ENCODE measurements at regions not wholly inside any gene's neighbourhood (a gene's known extent, or its start where the extent isn't known, plus 50 kb on each side); places are given as distances from the start of the nearest gene placed in this dataset.

- no peak for DNase-seq
Observed at GRCh38 chr16:6574146-6574545, 758.5 kb upstream of the RBFOX1 start.

- peak; percentile 38 for DNase-seq
Observed at GRCh38 chr16:6573577-6573976, 759.1 kb upstream of the RBFOX1 start.

DNA sequence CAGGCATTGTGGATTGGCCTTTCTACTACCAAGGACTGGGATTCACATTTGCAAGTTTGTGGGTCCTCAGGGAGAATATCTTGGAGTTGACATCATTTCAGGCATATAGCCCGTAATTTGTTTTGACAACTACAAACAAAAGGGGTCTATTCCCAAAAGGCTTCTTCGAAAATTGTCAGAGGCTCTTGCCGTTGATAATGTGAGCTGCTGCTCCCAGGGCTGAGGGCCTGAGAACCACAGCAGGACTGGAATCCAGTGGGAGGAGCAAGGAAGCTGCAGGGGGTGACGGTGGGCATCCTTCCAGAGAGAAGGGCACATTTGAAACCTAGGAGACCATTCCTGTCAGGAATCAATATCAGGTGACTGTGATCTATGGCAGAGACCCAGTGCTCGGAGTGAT is 761.6 kb upstream of the RBFOX1 start:
- DNase-seq = no peak

DNA sequence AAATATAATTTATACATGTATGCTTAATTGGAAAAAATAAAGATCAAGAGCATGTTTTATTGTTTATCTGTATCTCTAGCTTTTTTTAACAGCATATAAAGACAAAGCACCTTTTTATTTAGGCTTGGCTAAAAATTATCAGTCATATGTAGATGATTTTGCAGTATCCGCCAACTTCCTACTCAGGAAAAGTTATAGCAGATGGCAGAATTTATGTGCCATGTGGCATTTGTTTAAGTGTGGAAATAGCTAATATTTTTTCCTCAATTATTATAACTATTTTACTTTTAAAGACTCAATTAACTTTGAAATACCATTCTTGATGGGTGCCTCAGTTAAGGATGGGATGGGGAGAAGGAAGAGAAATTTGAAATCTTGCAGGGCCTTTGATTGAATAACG is 762.1 kb upstream of the RBFOX1 start:
- DNase-seq = no peak

GRCh38 chr16:6562986-6563385 is 769.7 kb upstream of the RBFOX1 start:
- no peak for DNase-seq

DNA sequence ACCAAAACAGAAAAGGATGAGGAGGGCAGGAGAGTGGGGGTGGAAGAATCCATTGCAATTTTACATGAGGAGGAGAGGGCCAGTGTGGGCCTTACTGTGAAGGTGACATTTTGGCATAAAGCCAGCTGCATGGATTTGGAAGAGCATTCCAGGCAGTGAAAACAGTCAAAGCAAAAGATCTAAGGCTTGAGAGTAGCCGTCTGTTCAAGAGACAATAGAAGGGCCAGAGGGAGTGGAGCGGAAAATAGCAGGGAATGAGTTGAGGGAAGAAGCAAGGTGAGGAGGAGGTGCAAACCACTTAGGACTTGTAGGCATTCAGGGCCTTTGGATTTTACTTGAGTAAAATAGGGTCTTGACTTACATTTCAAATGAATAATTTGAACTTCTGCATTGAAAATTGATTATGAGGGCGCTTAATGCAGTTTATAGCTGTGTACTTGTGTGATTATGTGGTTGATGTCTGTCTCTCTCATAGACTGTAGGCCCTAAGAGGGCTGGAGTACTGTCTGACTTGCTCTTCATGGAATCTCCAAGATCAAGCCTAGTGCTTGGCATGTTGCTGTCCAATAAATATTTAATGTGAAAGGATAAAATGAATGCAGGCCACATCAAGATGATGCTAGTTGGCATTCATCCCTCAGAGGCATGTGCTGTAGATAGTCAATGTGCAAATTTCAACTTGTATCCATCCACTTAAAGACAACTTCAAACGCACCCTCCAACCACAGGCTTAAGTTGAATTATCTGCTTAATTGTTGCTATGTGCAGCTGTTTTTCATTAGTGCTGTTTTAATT is 772.1 kb upstream of the RBFOX1 start:
- no peak for DNase-seq

DNA sequence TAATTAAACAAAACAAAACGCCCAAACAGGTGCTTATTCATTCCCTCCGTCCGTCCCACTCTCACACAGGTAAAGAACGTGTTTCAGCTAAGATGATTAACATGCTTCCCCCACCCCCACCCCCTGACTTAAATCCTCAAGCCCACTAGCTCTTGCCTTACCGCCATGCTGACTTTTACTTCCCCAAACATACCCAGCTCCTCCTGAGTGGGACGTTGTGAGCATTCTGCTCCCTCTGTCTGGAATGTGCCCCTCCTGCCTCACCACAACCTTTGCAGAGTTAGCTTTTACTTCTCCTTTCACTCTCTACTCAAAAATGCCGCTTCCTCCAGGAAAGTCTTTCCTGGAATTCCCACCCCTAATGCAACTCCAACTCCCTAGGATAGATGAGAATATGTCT is 774.0 kb upstream of the RBFOX1 start:
- DNase-seq = no peak

DNA sequence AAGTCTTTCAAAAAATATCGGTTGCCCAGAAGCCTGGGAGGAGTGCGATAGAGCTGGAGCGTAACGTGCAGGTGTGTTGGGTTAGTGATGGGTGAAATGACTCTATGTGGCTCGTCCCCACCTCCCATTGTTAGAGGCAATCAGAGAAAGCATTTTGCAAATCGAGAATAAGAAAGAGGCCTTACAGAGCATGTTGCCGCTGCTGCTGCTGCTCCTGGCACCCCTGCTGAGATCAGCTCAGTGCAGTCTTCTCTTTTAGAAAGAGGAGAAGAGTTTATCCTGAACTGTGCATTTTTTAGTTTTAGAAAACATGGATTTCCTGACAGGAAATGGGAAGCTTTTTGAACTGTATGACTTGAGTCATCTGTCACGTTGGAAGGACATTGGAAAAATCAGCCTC is 774.5 kb upstream of the RBFOX1 start:
- DNase-seq = no peak

GRCh38 chr16:6557353-6558023 is 775.2 kb upstream of the RBFOX1 start:
- no peak for DNase-seq

DNA sequence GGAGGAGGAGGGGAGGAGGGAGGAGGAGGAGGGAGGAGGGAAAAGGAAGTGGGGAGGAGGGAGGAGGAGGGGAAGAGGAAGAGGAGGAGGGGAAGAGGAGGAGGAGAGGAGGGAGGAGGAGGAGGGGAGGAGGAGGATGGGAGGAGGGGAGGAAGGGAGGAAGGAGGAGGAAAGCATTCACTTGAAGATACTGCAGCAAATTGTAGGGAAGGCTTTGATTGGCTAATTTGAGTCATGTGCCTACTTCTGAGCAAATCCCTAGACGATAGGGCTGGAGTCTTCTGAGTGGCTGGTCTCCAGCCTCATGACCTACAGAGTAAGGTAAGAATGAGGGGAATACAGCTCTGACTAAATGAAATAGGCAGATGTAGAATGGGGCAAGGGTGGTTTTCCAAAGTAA is 783.2 kb upstream of the RBFOX1 start:
- DNase-seq = no peak

- no peak for DNase-seq
Observed at GRCh38 chr16:6548507-6548906, 784.1 kb upstream of the RBFOX1 start.

DNA sequence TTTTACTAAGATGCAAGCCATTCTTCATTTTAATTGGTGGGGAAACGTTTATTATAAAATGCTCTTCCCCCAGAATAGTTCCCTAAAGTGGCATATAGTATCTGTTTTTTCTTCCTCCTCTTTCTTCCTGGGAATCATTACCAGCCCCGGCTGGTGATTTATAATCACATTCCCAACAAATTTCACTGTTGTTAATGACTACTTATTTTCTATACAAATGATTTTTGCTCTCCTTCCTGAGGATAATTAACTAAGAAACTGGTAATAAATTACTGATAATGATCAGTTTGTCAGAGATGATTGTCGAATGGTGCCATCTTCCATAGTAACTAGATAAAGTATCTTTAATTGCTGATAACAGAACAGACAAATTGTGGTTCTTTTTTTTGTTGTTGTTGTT is 785.5 kb upstream of the RBFOX1 start:
- DNase-seq = no peak

- no peak for DNase-seq
Observed at GRCh38 chr16:6545329-6545728, 787.3 kb upstream of the RBFOX1 start.

- no peak for DNase-seq
Observed at GRCh38 chr16:6541267-6541666, 791.4 kb upstream of the RBFOX1 start.

DNA sequence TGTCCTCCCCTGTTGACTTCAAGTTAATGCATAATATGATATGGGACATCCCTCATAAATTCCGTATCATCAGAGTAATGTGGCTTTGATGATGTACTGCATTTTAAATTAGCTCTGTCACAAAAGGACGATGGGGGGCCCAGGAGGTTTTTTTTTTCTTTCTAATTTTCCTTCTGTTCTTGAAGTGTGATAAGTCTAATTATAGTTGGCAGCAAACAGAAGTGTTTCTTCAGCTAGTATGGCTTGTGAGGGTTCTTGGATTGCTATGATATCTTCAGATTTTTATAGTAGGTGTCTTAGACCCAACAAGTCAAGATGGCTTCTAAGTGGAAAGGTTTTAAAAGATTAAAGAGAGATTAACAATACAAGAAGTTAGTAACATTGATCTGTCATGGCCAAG is 796.2 kb upstream of the RBFOX1 start:
- DNase-seq = no peak

GRCh38 chr16:6531067-6531466 is 801.6 kb upstream of the RBFOX1 start:
- no peak for DNase-seq

DNA sequence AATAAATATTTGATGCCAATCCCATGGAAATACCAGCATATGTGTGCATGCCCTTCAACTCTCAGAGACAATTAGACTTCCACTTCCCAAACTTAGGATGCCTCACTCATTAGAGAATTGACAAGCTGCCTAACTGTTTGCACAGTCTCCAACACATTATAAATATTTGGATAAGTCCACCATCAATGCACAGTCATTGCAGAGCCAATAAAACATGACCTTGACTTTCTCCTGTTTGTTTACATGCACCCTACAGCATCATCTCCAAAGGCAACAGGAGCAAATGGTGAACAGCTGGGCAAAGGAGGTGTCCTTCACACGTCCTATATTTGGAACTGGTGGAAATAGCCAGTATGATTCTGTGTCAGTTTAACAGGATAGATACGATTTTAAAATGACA is 804.4 kb upstream of the RBFOX1 start:
- no peak for DNase-seq

- no peak for DNase-seq
Observed at GRCh38 chr16:6527646-6528045, 805.0 kb upstream of the RBFOX1 start.

DNA sequence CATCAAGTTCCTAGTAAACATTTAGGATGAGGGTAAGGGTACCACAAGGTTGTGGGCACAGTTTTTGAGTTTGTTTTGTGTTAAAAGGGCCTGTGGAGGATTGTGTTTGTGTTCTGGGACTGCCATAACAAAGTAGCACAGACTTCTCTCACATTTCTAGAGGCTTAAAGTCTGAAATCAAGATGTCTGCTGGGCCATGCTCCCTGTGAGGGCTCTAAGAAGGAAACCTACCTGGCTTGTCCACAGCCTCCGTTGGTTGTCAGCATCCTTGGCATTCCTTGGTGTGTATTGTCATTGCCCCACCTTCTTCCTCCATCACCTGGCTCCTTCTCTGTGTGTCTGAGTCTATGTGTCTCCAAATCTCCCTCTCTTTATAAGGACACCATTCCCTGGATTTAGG is 808.1 kb upstream of the RBFOX1 start:
- DNase-seq = no peak

DNA sequence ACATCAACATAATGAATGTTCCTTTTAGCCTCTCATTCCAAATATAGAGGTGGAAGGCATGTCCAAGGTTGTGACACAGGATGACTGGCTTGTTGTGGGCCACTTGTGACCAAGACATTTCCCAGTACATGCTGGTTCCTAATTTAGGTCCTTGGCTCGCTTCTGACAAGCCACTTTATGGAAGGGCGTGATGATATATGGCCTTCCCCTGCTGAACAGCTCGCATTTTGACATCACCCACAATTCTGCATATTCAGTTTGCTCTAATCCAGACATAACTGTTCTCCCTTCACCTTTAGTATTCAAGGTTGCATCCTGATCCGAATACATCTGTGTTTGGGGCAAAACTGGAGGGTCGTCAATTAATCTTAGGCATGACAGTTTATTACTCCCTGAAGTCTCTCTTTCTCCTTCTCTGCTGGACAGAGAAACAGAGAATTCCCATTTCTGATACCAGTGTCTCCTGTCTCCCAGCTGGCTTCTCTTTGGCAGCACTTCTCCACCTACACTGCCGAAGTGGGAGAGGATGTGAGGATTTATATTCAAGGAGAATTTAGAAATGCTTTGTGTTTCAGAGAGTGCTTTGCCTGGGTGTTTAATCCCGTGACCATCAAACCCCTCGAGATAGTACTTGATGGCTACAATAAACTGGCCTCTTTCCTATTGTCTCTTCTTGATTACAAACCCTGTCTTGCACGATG is 815.5 kb upstream of the RBFOX1 start:
- no peak for DNase-seq

GRCh38 chr16:6512512-6512911 is 820.1 kb upstream of the RBFOX1 start:
- no peak for DNase-seq

- no peak for DNase-seq
Observed at GRCh38 chr16:6510261-6510660, 822.4 kb upstream of the RBFOX1 start.

GRCh38 chr16:6499413-6499812 is 833.2 kb upstream of the RBFOX1 start:
- no peak for DNase-seq
